ENCODE measurements at regions not wholly inside any gene's neighbourhood (a gene's known extent, or its start where the extent isn't known, plus 50 kb on each side); places are given as distances from the start of the nearest gene placed in this dataset.

DNA sequence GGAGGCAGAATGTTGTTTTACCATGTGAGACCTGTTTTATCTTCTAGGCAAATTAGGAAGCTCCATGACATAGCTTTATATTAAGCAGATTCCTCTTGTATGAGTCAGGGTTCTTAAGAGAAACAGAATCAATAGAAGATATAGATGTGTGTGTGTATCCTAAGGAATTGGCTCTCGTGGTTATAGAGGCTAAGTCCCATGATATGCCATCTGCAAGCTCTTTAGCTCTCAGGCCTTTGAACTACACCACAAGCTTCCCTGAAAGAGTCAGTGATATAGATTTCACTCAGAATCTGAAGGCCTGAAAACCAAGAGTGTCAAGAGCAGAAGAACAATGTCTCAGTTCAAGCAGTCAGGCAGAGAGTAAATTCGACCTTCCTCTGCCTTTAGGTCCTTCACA is 365.8 kb upstream of the ZNF608 start:
- TF ChIP-seq CTCF (IDR thresholded peaks at IDR 0.05; ENCODE audit: low read depth, low read length, missing input control) (no peak), GABPA (IDR thresholded peaks at IDR 0.05 in 1 of 2, conservative IDR thresholded peaks at IDR 0.05 in 1 of 2) (no peak), TAF1 (conservative IDR thresholded peaks at IDR 0.05) (no peak), EGR1 (IDR thresholded peaks at IDR 0.05; ENCODE audit: low read depth in 2 of 2) (no peak), SP1 (IDR thresholded peaks at IDR 0.05) (no peak), ATF3 (IDR thresholded peaks at IDR 0.05) (no peak), FOXA1 (IDR thresholded peaks at IDR 0.05) (no peak)
- TF ChIP-seq, protein P1, sequence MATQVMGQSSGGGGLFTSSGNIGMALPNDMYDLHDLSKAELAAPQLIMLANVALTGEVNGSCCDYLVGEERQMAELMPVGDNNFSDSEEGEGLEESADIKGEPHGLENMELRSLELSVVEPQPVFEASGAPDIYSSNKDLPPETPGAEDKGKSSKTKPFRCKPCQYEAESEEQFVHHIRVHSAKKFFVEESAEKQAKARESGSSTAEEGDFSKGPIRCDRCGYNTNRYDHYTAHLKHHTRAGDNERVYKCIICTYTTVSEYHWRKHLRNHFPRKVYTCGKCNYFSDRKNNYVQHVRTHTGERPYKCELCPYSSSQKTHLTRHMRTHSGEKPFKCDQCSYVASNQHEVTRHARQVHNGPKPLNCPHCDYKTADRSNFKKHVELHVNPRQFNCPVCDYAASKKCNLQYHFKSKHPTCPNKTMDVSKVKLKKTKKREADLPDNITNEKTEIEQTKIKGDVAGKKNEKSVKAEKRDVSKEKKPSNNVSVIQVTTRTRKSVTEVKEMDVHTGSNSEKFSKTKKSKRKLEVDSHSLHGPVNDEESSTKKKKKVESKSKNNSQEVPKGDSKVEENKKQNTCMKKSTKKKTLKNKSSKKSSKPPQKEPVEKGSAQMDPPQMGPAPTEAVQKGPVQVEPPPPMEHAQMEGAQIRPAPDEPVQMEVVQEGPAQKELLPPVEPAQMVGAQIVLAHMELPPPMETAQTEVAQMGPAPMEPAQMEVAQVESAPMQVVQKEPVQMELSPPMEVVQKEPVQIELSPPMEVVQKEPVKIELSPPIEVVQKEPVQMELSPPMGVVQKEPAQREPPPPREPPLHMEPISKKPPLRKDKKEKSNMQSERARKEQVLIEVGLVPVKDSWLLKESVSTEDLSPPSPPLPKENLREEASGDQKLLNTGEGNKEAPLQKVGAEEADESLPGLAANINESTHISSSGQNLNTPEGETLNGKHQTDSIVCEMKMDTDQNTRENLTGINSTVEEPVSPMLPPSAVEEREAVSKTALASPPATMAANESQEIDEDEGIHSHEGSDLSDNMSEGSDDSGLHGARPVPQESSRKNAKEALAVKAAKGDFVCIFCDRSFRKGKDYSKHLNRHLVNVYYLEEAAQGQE (IDR thresholded peaks at IDR 0.05), result no peak
- TF ChIP-seq, protein P2, sequence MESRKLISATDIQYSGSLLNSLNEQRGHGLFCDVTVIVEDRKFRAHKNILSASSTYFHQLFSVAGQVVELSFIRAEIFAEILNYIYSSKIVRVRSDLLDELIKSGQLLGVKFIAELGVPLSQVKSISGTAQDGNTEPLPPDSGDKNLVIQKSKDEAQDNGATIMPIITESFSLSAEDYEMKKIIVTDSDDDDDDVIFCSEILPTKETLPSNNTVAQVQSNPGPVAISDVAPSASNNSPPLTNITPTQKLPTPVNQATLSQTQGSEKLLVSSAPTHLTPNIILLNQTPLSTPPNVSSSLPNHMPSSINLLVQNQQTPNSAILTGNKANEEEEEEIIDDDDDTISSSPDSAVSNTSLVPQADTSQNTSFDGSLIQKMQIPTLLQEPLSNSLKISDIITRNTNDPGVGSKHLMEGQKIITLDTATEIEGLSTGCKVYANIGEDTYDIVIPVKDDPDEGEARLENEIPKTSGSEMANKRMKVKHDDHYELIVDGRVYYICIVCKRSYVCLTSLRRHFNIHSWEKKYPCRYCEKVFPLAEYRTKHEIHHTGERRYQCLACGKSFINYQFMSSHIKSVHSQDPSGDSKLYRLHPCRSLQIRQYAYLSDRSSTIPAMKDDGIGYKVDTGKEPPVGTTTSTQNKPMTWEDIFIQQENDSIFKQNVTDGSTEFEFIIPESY (IDR thresholded peaks at IDR 0.05), result no peak

Data from liver (tissue), 3 donors.